Lung (tissue), 11 donors: ENCODE measurements at regions not wholly inside any gene's neighbourhood (a gene's known extent, or its start where the extent isn't known, plus 50 kb on each side); places are given as distances from the start of the nearest gene placed in this dataset.

ENCODE experiments used
- ATAC-seq: fragments of 200-7000 bp; cut with Tn5 transposase; one replicate; pipeline ENCODE4 v1.9.1; 2020; ENCODE audit warnings: moderate number of reproducible peaks; ENCODE audit not compliant: insufficient read depth, low FRiP score
- DNase-seq, 3 donors: peaks; one replicate each; pipeline ENCODE4 v3.0.0-alpha.2; 2013 to 2017
- H3K27ac ChIP-seq, 2 donors: one replicate each; pipeline ENCODE4 v1.5.1; 2013; ENCODE audit warnings: mild to moderate bottlenecking in 2 of 2, moderate library complexity in 2 of 2, control low read depth in 1 of 2, inconsistent platforms in 1 of 2, low read depth in 1 of 2, low read length in 1 of 2
- H3K27me3 ChIP-seq, 3 donors: one replicate each; pipeline ENCODE4 v1.5.1; 2013; ENCODE audit warnings: low read length in 2 of 3; ENCODE audit not compliant: control insufficient read depth in 3 of 3, insufficient read depth in 3 of 3
- H3K36me3 ChIP-seq, 4 donors: one replicate each; pipeline ENCODE4 v1.5.1; 2013; ENCODE audit warnings: low read length in 4 of 4, mild to moderate bottlenecking in 1 of 4, moderate library complexity in 1 of 4; ENCODE audit not compliant: control insufficient read depth in 4 of 4, insufficient read depth in 4 of 4
- H3K4me1 ChIP-seq, 5 donors: one replicate each; pipeline ENCODE4 v1.5.1; 2013; ENCODE audit warnings: low read length in 5 of 5, mild to moderate bottlenecking in 2 of 5, moderate library complexity in 1 of 5; ENCODE audit not compliant: control insufficient read depth in 5 of 5, insufficient read depth in 5 of 5
- H3K4me3 ChIP-seq: one replicate; pipeline ENCODE4 v1.5.1; 2013; ENCODE audit warnings: mild to moderate bottlenecking, control low read depth, moderate library complexity
- H3K9ac ChIP-seq, 2 donors: one replicate each; pipeline ENCODE4 v1.5.1; 2013; ENCODE audit warnings: low read length in 2 of 2, control low read depth in 1 of 2; ENCODE audit not compliant: insufficient read depth in 1 of 2
- H3K9me3 ChIP-seq, 4 donors: one replicate each; pipeline ENCODE4 v1.5.1; 2013; ENCODE audit warnings: low read length in 3 of 4, mild to moderate bottlenecking in 1 of 4, moderate library complexity in 1 of 4; ENCODE audit not compliant: control insufficient read depth in 4 of 4, insufficient read depth in 3 of 4
- CTCF ChIP-seq: IDR thresholded peaks from 2 replicates; pipeline ENCODE4 v1.5.1; 2012; ENCODE audit warnings: mild to moderate bottlenecking; ENCODE audit errors: control extremely low read depth, extremely low read depth
- WGBS, 2 donors: extraction: QIAGEN DNeasy Blood & Tissue Kit; methylation state at CpG; one replicate each; pipeline ENCODE4 v1.1.7; 2013; 5-methylcytosine and 5-hydroxymethylcytosine counted together
- donor health status: control.
- donor health status: control.
- donor health status: Bipolar disorder and iron deficiency.
- donor health status: healthy.
- donor health status: DM: yes; HTN: yes; CAD: no.

DNA sequence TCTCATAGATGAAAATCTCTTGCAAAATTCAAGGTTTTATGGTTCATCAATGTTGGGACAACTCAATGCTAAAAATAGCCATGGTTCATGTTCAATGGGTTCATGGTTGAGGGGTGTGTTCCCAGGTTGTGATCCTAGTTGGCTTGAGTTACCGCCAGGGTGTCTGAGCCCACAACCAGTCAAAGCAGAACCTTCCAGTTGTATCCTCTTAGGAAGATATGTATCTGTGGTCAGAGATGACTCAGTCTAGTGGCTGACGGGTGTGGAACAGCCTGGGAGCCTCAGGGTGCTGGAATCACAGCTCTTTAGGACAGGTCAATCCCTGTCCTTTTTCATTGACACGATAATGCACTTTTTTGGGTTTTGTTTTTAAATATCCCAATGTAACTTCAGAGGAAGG, 192.3 kb upstream of the NR3C2 start:
- Histone ChIP-seq H3K9ac (no peak overlapping the region), H3K9me3 (peaks cover 0 to 6% (median 2%) of the 10 kb centered on the region in 4 donors), H3K4me3 (no peak overlapping the region), H3K36me3 (no peaks in the 10 kb centered on the region), H3K4me1 (no peaks in the 10 kb centered on the region), H3K27me3 (no peaks in the 10 kb centered on the region), H3K27ac (no peak overlapping the region)
- DNase-seq: no peak
- 91 to 92% methylated on average over 3 of the region's 3 CpGs for WGBS, 2 donors
- ATAC-seq: no peak
- no peak for TF ChIP-seq CTCF

- 92 to 93% methylated on average over 3 of the region's 3 CpGs for WGBS, 2 donors
- no peak for DNase-seq
- Histone ChIP-seq H3K9me3 (peaks cover 0 to 6% (median 2%) of the 10 kb centered on the region in 4 donors), H3K4me1 (no peaks in the 10 kb centered on the region), H3K9ac (no peak overlapping the region), H3K36me3 (no peaks in the 10 kb centered on the region), H3K27me3 (no peaks in the 10 kb centered on the region), H3K4me3 (no peak overlapping the region), H3K27ac (no peak overlapping the region)
- no peak for TF ChIP-seq CTCF
- no peak for ATAC-seq
Observed at GRCh38 chr4:148633720-148634119, 191.5 kb upstream of the NR3C2 start.

- Histone ChIP-seq H3K36me3 (no peaks in the 10 kb centered on the region), H3K9me3 (peaks cover 0 to 5% (median 2%) of the 10 kb centered on the region in 4 donors), H3K27ac (no peak overlapping the region), H3K4me3 (no peak overlapping the region), H3K27me3 (no peaks in the 10 kb centered on the region), H3K9ac (no peak overlapping the region), H3K4me1 (no peaks in the 10 kb centered on the region)
- DNase-seq (no peak), ATAC-seq (no peak)
- WGBS, 2 donors: 83 to 85% methylated on average over 2 of the region's 2 CpGs
- TF ChIP-seq CTCF: no peak
Observed at GRCh38 chr4:148632476-148632875, 190.3 kb upstream of the NR3C2 start.

DNA sequence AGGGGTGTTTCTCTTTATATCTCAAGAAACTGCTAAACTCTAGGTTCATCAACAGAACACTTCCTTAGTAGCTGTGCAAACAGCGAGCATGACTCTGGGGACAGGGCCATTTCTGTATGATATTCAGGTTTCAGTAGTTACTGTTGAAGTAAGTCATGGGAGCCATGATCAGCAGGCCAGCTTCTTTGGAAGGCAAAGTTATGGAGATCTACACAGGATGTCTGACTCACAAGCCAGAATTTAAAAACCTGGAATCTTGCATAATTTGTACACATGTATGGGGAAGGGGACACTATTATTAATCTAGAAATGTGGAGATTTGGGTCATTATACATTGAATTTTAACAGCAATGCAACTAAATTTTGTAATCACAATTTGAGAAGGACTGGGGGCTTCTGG, 187.8 kb upstream of the NR3C2 start:
- Histone ChIP-seq H3K9me3 (no peaks in the 10 kb centered on the region), H3K27ac (no peak overlapping the region), H3K9ac (no peak overlapping the region), H3K4me1 (no peaks in the 10 kb centered on the region), H3K4me3 (no peak overlapping the region), H3K27me3 (no peaks in the 10 kb centered on the region), H3K36me3 (no peaks in the 10 kb centered on the region)
- DNase-seq: no peak
- WGBS, 2 donors: 89 to 94% methylated on average over 1 of the region's 1 CpG
- ATAC-seq: no peak
- TF ChIP-seq CTCF: no peak
